Activated CD8-positive, alpha-beta T cell treated with anti-CD3 and anti-CD28 coated beads for 36 hours (primary cell): ENCODE measurements at regions not wholly inside any gene's neighbourhood (a gene's known extent, or its start where the extent isn't known, plus 50 kb on each side); places are given as distances from the start of the nearest gene placed in this dataset.

Experiments used
- ATAC-seq: fragments of 200-7000 bp; cut with Tn5 transposase; one replicate; pipeline ENCODE4 v1.10.0; 2021; ENCODE audit warnings: mild to moderate bottlenecking, moderate library complexity
- CTCF ChIA-PET: fragments of 350-600 bp; sonication (Branson Sonifier 250); formaldehyde crosslinking; loops from one replicate; lab custom pipeline; 2021; ENCODE audit warnings: antibody characterized with exemption; lab: Charles Lee
- POLR2A ChIA-PET: fragments of 350-600 bp; sonication (Branson Sonifier 250); formaldehyde crosslinking; loops from one replicate; lab custom pipeline; 2021; ENCODE audit warnings: antibody characterized with exemption; lab: Charles Lee
- DNase-seq: peaks from one replicate; pipeline ENCODE4 v3.0.0-alpha.2; 2020
- H3K27ac Mint-ChIP-seq: one replicate; pipeline ENCODE4 v1.8.0; 2021; ENCODE audit warnings: mild to moderate bottlenecking, mixed read lengths
- H3K27me3 Mint-ChIP-seq: one replicate; pipeline ENCODE4 v1.8.0; 2021; ENCODE audit warnings: mixed read lengths
- H3K36me3 Mint-ChIP-seq: one replicate; pipeline ENCODE4 v1.8.0; 2021; ENCODE audit warnings: low read depth, mixed read lengths
- H3K4me1 Mint-ChIP-seq: one replicate; pipeline ENCODE4 v1.8.0; 2021; ENCODE audit warnings: low read depth, mixed read lengths
- H3K4me3 Mint-ChIP-seq: one replicate; pipeline ENCODE4 v1.8.0; 2021; ENCODE audit warnings: mild to moderate bottlenecking, moderate library complexity, mixed read lengths
- H3K9me3 Mint-ChIP-seq: one replicate; pipeline ENCODE4 v1.8.0; 2021; ENCODE audit warnings: mixed read lengths
- intact Hi-C: fragments of 100-400 bp; cut with micrococcal nuclease; formaldehyde crosslinking; loops from one replicate; pipeline ENCODE4 v1.10.0; 2022
- TF ChIP-seq, protein P1 (sequence below): fragments of 200-600 bp; IDR thresholded peaks from one replicate; pipeline ENCODE4 v1.8.0; 2022; ENCODE audit warnings: antibody characterized with exemption, mild to moderate bottlenecking

DNA sequence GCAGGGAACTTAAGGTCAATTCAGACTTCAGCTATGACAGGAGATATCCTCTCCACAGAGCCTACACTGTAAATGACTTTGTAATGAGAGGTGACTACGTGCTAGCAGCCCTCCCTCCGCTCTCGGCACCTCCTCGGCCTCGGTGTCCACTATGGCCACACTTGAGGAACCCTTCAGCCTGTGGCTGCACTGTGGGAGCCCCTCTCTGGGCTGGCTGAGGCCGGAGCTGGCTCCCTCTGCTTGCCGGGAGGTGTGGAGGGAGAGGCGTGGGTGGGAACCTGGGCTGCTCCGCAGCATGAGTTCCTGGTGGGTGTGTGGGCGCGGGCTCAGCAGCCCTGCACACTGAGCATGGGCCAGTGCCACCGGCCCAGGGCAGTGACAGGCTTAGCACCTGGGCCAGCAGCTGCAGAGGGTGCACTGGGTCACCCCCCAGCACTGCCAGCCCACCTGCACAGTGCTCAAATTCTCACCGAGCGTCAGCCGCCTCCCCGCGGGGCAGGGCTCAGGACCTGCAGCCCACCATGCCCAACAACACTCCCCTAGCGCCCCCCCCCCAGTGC, 137.6 kb upstream of the SPACA7 start:
- no peaks in the 10 kb centered on the region for H3K27me3 Mint-ChIP-seq
- no peaks in the 10 kb centered on the region for H3K4me1 Mint-ChIP-seq
- H3K9me3 Mint-ChIP-seq, result no peaks in the 10 kb centered on the region
- H3K36me3 Mint-ChIP-seq, result no peaks in the 10 kb centered on the region
- no peak overlapping the region for H3K27ac Mint-ChIP-seq
- TF ChIP-seq, protein P1, sequence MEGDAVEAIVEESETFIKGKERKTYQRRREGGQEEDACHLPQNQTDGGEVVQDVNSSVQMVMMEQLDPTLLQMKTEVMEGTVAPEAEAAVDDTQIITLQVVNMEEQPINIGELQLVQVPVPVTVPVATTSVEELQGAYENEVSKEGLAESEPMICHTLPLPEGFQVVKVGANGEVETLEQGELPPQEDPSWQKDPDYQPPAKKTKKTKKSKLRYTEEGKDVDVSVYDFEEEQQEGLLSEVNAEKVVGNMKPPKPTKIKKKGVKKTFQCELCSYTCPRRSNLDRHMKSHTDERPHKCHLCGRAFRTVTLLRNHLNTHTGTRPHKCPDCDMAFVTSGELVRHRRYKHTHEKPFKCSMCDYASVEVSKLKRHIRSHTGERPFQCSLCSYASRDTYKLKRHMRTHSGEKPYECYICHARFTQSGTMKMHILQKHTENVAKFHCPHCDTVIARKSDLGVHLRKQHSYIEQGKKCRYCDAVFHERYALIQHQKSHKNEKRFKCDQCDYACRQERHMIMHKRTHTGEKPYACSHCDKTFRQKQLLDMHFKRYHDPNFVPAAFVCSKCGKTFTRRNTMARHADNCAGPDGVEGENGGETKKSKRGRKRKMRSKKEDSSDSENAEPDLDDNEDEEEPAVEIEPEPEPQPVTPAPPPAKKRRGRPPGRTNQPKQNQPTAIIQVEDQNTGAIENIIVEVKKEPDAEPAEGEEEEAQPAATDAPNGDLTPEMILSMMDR, result no peak
- intact Hi-C loops, result no loop called here
- no peak for ATAC-seq
- no peak overlapping the region for H3K4me3 Mint-ChIP-seq
- POLR2A ChIA-PET, result no interaction called here
- no peak for DNase-seq
- CTCF ChIA-PET, result no interaction called here

DNA sequence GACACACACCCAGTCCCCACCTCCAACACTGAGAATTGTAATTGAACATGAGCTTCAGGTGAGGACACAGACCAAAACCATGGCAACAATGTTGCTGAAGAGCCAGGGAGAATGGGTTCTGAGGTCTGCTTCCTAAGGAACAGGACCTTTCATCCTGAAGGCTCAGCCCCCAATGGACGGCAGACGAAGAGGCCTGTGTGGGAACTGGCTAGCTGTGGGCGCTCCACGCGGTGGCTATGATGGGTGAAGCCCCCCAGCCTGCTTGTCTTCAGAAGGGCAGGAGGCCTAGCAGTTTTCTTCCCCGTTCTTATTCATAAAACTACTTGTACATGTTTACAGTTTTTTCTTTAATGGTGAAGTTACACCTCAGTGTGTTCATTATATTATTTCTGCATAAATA, 136.1 kb upstream of the SPACA7 start:
- ChIA-PET CTCF (no interaction called here), POLR2A (no interaction called here)
- H3K4me1 Mint-ChIP-seq, result no peaks in the 10 kb centered on the region
- no peaks in the 10 kb centered on the region for H3K9me3 Mint-ChIP-seq
- no peaks in the 10 kb centered on the region for H3K36me3 Mint-ChIP-seq
- intact Hi-C loops, result no loop called here
- H3K27ac Mint-ChIP-seq, result no peak overlapping the region
- TF ChIP-seq, protein P1, result no peak
- no peak for ATAC-seq
- H3K27me3 Mint-ChIP-seq, result no peaks in the 10 kb centered on the region
- DNase-seq, result no peak
- H3K4me3 Mint-ChIP-seq, result no peak overlapping the region

DNA sequence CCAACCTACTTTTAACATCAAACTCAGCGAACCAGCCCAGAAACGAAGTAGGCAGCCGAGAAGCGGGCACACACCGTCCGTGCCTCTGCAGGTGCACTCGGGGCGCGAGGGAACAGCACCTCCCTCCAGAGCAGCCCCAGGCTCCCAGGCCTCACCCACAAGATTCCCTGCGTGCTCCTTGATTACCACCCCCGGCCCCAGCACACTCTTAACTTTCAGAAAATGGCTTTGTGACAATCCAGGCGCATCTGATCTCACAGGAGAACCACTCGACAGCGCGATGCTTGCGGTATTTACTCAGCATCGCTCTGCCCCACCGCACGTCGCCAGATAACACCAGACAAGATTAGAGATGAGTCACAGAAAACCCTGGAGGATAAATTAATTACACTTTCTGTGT, 134.9 kb upstream of the SPACA7 start:
- H3K4me1 Mint-ChIP-seq, result no peaks in the 10 kb centered on the region
- no peaks in the 10 kb centered on the region for H3K36me3 Mint-ChIP-seq
- intact Hi-C loops, result no loop called here
- no peak overlapping the region for H3K27ac Mint-ChIP-seq
- ATAC-seq, result no peak
- DNase-seq, result no peak
- TF ChIP-seq, protein P1, result no peak
- POLR2A ChIA-PET, result no interaction called here
- CTCF ChIA-PET, result no interaction called here
- H3K9me3 Mint-ChIP-seq, result no peaks in the 10 kb centered on the region
- H3K27me3 Mint-ChIP-seq, result no peaks in the 10 kb centered on the region
- H3K4me3 Mint-ChIP-seq, result no peak overlapping the region

DNA sequence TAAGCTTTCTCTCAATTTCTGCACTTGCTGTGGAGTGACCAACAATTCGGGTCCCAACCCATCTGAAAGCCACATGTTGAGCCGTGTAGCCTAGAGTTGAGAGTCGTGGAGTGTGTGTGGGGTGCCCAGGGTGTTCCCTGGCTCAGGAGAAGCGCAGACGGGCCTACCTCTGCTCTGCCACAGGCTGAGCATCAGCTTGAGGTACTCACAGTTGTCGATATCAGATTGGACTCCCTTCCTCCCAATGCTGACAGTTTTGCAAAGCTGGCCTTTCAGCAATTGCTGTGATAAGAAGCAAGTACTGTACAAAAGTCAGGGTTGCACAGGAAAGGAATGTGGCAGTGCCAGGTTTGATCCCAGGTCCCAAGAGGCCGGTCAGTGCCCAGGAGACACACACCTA, 133.4 kb upstream of the SPACA7 start:
- TF ChIP-seq, protein P1, result no peak
- ChIA-PET CTCF (no interaction called here), POLR2A (no interaction called here)
- DNase-seq (no peak), ATAC-seq (no peak)
- Mint-ChIP-seq H3K27me3 (no peaks in the 10 kb centered on the region), H3K4me3 (no peak overlapping the region), H3K27ac (no peak overlapping the region), H3K36me3 (no peaks in the 10 kb centered on the region), H3K9me3 (no peaks in the 10 kb centered on the region), H3K4me1 (no peaks in the 10 kb centered on the region)
- intact Hi-C loops, result no loop called here

DNA sequence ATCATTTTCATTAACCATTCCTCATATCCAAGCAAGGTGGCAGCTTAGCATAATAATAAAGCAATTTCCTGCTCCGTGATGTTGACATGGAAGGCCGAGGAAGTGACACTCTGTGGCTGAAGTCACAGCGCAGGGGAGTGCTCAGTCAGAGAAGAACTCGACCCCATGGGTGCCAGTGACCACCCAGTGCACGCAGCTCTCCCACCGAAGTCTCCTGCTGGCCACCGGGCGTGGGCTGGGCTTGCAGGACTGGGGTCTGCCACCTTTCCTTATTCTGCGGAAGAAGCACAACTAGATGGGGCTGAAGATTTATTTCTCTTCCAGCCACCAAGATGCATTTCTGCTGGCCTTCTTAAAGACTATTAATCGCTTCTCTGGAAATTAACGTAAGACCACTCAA, 132.1 kb upstream of the SPACA7 start:
- no peaks in the 10 kb centered on the region for H3K36me3 Mint-ChIP-seq
- intact Hi-C loops, result no loop called here
- ATAC-seq (no peak), DNase-seq (no peak)
- no peak overlapping the region for H3K4me3 Mint-ChIP-seq
- H3K27ac Mint-ChIP-seq, result no peak overlapping the region
- ChIA-PET POLR2A (no interaction called here), CTCF (no interaction called here)
- H3K4me1 Mint-ChIP-seq, result no peaks in the 10 kb centered on the region
- TF ChIP-seq, protein P1, result no peak
- no peaks in the 10 kb centered on the region for H3K27me3 Mint-ChIP-seq
- H3K9me3 Mint-ChIP-seq, result no peaks in the 10 kb centered on the region
